Kidney epithelial cell (primary cell): ENCODE measurements at regions not wholly inside any gene's neighbourhood (a gene's known extent, or its start where the extent isn't known, plus 50 kb on each side); places are given as distances from the start of the nearest gene placed in this dataset.

Experiments used
- DNase-seq: peaks from one replicate; pipeline ENCODE4 v3.0.0-alpha.2; 2010; ENCODE audit warnings: low read depth
- H3K27me3 ChIP-seq: 2 replicates; pipeline ENCODE4 v1.6.0; 2011; ENCODE audit warnings: low read length; ENCODE audit not compliant: control insufficient read depth, insufficient read depth
- H3K36me3 ChIP-seq: 2 replicates; pipeline ENCODE4 v1.5.1; 2011; ENCODE audit warnings: low read length; ENCODE audit not compliant: control insufficient read depth, insufficient read depth
- H3K4me3 ChIP-seq: 2 replicates; pipeline ENCODE4 v1.5.1; 2011; ENCODE audit warnings: low read depth, mild to moderate bottlenecking, control low read depth, low read length
- CTCF ChIP-seq: IDR thresholded peaks from 2 replicates; pipeline ENCODE4 v1.5.1; 2011; ENCODE audit warnings: mild to moderate bottlenecking, moderate library complexity, low read length, control low read depth, inconsistent platforms; ENCODE audit not compliant: insufficient read depth, poor library complexity, severe bottlenecking

- TF ChIP-seq CTCF = no peak
- no peaks in the 10 kb centered on the region for H3K27me3 ChIP-seq
- DNase-seq = no peak
- H3K36me3 ChIP-seq = no peaks in the 10 kb centered on the region
- H3K4me3 ChIP-seq = no peak overlapping the region
Observed at GRCh38 chr5:161095953-161096352, 243.9 kb upstream of the ATP10B start.

GRCh38 chr5:161094411-161094810 is 242.4 kb upstream of the ATP10B start:
- TF ChIP-seq CTCF = no peak
- no peaks in the 10 kb centered on the region for H3K27me3 ChIP-seq
- H3K4me3 ChIP-seq = no peak overlapping the region
- no peaks in the 10 kb centered on the region for H3K36me3 ChIP-seq
- no peak for DNase-seq

GRCh38 chr5:161093100-161093499 is 241.1 kb upstream of the ATP10B start:
- no peak for DNase-seq
- H3K36me3 ChIP-seq = no peaks in the 10 kb centered on the region

GRCh38 chr5:161089569-161089968 is 237.6 kb upstream of the ATP10B start:
- Histone ChIP-seq H3K27me3 (no peaks in the 10 kb centered on the region), H3K36me3 (no peaks in the 10 kb centered on the region), H3K4me3 (no peak overlapping the region)
- TF ChIP-seq CTCF = no peak
- DNase-seq = no peak

More at GRCh38 chr5:161093100-161093499, 241.1 kb upstream of the ATP10B start:
- no peak overlapping the region for H3K4me3 ChIP-seq
- no peak for TF ChIP-seq CTCF
- no peaks in the 10 kb centered on the region for H3K27me3 ChIP-seq

- Histone ChIP-seq H3K27me3 (no peaks in the 10 kb centered on the region), H3K4me3 (no peak overlapping the region), H3K36me3 (no peaks in the 10 kb centered on the region)
- no peak for DNase-seq
- no peak for TF ChIP-seq CTCF
Observed at GRCh38 chr5:161086461-161086860, 234.4 kb upstream of the ATP10B start.

- no peaks in the 10 kb centered on the region for H3K36me3 ChIP-seq
- TF ChIP-seq CTCF = no peak
- no peaks in the 10 kb centered on the region for H3K27me3 ChIP-seq
- no peak for DNase-seq
- H3K4me3 ChIP-seq = no peak overlapping the region
Observed at GRCh38 chr5:161085056-161085455, 233.0 kb upstream of the ATP10B start.
